HG03095 (cell line): ENCODE measurements at regions not wholly inside any gene's neighbourhood (a gene's known extent, or its start where the extent isn't known, plus 50 kb on each side); places are given as distances from the start of the nearest gene placed in this dataset.

Experiments
- ATAC-seq: cut with Tn5 transposase; IDR thresholded peaks from one replicate; pipeline ENCODE4 v1.9.1; 2021; ENCODE audit warnings: moderate library complexity; ENCODE audit not compliant: unreplicated experiment

DNA sequence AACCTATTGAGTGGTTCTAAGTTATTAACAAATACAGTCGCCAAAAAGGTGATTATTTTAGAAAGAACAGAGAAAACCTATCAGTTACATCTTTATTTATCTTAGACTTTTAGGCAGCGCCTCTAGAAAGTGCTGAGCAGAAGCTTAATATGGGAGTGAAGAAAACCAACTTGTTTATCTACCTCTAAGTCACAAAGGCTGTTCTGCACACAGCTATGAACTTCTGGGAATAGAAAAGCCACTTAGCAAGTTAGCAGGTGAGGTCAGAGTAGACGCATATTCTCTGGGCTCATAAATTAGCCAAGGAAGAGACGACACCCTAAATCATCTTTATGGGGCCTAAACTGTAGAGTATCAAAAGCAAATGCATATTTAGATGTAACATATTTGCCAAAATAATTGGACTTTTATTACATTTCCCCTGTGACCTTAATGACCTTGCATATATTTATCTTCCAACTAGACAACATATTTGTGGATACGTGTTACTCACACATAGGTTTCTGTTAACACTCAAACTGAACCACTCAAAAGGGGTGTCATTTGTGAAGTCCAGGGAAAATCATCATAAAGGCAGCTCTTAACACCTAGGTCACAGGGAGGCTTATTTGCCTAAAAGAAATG, 267.1 kb downstream of the ADGB start:
- no peak for ATAC-seq

- ATAC-seq: no peak
Measured at GRCh38 chr6:146866731-146867414, 268.1 kb downstream of the ADGB start.

DNA sequence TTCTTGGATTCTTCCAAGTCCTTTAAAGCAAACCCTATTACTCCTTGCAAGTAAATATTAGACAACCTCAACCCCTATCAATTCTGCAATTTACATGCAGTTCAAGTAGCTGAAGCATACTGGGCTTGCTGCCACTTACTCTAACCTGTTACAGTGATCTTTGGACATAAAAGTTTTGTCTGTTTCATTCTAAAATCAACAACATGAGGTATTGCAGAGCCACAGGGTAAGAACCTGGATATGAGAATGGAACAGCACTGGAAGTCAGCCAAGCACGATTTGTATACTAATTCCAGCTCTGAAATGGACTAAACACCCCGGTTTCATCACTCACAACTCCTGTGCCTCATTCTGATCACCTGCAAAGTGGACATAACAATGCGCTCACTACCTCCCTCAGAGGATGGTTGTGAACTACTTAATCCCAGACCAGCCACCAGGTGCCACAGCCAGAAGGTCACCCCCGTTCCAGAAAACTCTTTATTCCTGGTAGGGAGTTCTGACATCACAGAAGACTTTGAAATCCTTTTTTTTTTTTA, 270.0 kb downstream of the ADGB start:
- no peak for ATAC-seq

- peak; percentile 65 for ATAC-seq
Measured at GRCh38 chr6:146870760-146871159, 272.0 kb downstream of the ADGB start.

DNA sequence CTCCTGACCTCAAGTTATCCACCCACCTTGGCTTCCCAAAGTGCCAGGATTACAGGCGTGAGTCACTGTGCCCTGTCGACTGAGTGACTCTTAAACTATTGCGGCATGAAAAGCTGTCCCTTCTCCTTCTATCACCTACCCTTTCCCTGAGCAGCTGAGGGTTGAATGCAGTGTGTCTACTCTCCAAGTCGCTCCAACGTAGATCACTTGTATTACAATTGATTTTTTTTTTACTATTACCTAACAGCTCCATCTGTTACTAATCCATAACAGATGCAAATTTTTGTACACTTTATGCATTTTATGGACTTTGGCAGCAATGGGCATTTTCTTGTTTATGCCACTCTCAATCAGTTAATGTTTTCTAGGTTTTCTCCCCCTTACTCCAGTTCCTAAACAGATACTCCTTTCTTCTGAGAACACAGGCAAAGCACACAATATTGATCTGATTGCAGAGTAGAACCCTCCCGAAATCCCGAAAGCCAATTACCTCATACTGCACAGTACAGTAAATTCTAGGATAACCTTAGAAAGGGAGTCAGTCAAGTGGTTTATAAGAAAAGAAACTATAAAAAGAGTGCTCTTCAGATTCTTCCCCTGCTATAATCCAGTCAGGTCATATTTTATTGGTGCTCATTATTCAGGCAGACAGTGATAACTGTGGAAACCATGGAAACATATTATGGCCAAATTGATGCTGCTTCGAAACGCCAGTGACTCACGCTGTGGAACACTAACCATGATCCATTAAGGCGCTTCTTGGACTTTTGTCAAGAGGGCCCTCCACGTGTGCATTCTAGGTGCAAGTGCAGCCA, 273.0 kb downstream of the ADGB start:
- no peak for ATAC-seq

GRCh38 chr6:146872426-146872785, 273.6 kb downstream of the ADGB start:
- no peak for ATAC-seq

DNA sequence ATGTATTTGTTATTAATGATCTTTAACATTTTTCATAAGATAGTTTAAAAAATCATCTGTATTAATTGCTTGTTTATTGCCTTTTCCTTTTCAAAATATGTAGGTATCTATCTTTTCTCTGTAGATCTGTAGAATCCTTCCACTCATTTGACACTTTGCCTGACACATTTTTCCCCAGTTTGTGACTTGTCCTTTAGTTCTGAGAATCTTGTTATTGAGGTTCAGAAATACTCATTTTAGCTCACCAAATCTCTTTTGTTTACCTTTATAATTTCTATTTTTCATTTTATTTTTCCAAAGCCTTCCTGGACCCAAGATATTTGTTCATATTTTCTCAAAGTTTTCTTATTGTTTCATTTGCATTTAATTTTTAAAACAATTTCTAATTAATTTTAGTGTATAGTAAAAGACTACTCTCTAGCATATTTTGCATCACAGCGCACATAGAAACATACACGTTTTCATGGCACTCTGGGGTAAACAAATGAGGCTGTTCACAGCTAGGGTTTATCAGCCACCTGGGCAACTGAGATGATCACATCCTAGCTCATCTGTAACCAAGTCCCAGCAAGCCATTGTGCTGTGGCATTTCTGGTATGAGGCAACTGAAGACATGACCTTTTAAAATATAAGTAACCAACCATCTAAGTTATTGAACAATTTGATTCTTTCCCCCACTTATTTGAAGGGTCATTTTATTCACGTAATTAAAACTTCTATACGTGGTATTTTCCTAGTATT, 275.7 kb downstream of the ADGB start:
- ATAC-seq: no peak

GRCh38 chr6:146875927-146876270, 277.1 kb downstream of the ADGB start:
- ATAC-seq: no peak

GRCh38 chr6:146876271-146877151, 277.7 kb downstream of the ADGB start:
- no peak for ATAC-seq

- ATAC-seq: no peak
Measured at GRCh38 chr6:146878168-146878951, 279.6 kb downstream of the ADGB start.

GRCh38 chr6:146878952-146879340, 280.2 kb downstream of the ADGB start:
- ATAC-seq: no peak

DNA sequence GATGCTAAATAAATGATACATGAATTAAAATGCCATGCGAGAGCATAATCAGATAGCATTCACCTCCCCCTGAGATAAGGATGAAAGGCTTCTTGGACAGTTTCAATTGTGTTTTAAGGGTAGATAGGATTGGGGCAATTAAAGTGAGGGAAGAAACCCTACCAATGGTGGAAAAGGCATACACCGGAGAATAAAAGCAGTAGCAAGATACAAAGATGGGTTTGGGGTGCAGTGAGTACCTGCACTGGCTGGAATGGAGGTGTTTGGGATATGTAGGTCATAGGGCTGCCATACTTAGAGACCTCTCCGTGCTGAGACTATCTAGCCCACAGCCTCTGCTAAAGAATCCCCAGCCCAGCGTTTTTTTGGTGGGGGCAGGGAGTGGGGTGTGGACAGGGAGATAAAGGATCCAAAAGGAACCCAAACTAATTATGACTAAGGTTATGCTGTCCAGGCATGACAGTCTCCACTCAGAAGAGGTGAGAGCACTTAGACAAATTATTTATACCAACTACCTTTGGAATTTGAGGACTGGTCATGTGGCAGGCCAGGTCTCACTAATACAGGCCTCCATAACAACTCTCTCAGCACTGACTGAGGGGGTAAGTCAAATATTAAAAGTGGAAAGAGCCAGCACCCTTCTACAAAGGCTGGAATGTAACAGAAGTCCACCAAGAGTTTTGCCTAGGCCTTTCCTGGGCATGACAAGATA, 280.8 kb downstream of the ADGB start:
- ATAC-seq: no peak

- no peak for ATAC-seq
Measured at GRCh38 chr6:146881228-146882181, 282.7 kb downstream of the ADGB start.

DNA sequence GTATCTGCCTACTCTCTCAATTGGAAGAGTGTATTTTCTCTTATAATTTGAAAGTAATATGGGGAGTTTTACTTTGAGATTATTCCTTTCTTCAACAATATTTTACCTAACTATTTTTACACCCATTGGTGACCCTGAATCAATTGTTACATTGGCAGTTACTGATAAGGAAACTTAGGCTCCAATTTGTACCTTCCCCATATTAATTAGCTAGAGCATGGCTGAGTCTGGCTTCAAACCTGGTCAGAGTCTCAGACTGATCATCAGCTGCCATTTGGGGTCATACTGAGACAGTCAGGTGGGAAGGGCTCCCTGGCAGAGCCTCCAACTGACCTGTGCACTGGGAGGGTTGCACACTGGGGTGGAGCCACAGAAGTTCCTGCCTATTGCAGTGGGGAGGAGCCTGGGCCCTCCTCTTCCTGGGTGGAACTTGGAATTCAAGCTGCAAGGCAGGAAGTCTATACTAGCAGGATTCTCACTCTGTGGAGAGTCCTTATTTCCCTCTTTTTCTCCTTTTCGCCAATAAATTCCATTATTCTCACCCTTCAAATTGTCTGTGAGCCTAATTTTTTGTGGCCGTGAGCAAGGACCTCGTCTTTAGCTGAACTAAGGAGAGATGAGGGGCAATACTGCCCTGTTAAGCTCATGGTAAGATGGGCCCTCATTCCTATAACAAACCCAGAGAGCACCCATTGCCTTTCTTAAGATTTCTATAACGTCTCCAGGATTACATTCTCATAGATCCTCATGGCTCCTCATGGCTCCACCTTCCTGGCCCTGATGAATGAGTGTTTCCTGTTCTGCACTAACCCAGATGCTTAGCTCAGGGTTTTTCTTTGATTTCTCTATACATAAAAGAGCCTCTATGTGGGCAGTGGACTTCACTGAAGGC, 285.1 kb downstream of the ADGB start:
- ATAC-seq: no peak

DNA sequence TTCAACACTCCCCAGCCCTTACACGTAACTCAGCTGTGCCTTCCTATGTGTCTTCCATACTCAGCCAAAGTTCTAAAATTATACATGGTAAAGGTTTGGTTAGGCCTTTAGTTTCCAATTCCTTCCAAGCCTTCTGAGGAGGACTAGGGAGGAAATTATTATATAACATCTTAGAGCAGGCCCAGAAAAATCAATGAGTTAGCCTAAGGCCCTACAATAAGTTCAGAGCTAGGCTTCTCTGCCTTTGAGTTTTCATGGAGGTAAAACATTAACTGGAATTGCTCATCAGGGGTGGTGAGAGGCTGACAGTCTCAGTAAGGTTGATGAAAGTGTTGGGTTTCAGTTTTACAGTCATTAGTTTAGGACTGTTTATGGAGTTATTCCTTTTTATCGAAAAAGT, 286.0 kb downstream of the ADGB start:
- peak; percentile 74 for ATAC-seq

GRCh38 chr6:146885708-146886457, 287.1 kb downstream of the ADGB start:
- ATAC-seq: no peak
